ENCODE measurements at regions not wholly inside any gene's neighbourhood (a gene's known extent, or its start where the extent isn't known, plus 50 kb on each side); places are given as distances from the start of the nearest gene placed in this dataset.

- H3K36me3 Mint-ChIP-seq (ENCODE audit: low read depth): peaks cover 14% of the 10 kb centered on the region
- TF ChIP-seq CTCF (conservative IDR thresholded peaks at IDR 0.05): no peak
- H3K9me3 Mint-ChIP-seq: peaks cover 17% of the 10 kb centered on the region
- no peak overlapping the region for H3K4me3 Mint-ChIP-seq
- DNase-seq (ENCODE audit: low read depth, low spot score): no peak
- no peaks in the 10 kb centered on the region for H3K27me3 Mint-ChIP-seq (ENCODE audit: low read depth)
- no peak overlapping the region for H3K27ac Mint-ChIP-seq (ENCODE audit: unreplicated experiment)
- H3K4me1 Mint-ChIP-seq: no peaks in the 10 kb centered on the region
Measured at GRCh38 chr4:65777270-65777669, 107.0 kb upstream of the EPHA5 start.

- no peak for DNase-seq (ENCODE audit: low read depth, low spot score)
- no peaks in the 10 kb centered on the region for H3K4me1 Mint-ChIP-seq
- H3K36me3 Mint-ChIP-seq (ENCODE audit: low read depth): peaks cover 15% of the 10 kb centered on the region
- TF ChIP-seq CTCF (conservative IDR thresholded peaks at IDR 0.05): no peak
- peak overlapping the region; percentile 75 for H3K27ac Mint-ChIP-seq (ENCODE audit: unreplicated experiment)
- peaks cover 17% of the 10 kb centered on the region for H3K9me3 Mint-ChIP-seq
- no peaks in the 10 kb centered on the region for H3K27me3 Mint-ChIP-seq (ENCODE audit: low read depth)
- H3K4me3 Mint-ChIP-seq: no peak overlapping the region
Measured at GRCh38 chr4:65773636-65774035, 103.3 kb upstream of the EPHA5 start.

- TF ChIP-seq CTCF (conservative IDR thresholded peaks at IDR 0.05): no peak
- Mint-ChIP-seq H3K4me1 (no peaks in the 10 kb centered on the region), H3K9me3 (no peaks in the 10 kb centered on the region), H3K27me3 (ENCODE audit: low read depth) (no peaks in the 10 kb centered on the region), H3K27ac (ENCODE audit: unreplicated experiment) (no peak overlapping the region), H3K4me3 (no peak overlapping the region), H3K36me3 (ENCODE audit: low read depth) (no peaks in the 10 kb centered on the region)
- DNase-seq (ENCODE audit: low read depth, low spot score): no peak
Measured at GRCh38 chr4:65747386-65747785, 77.1 kb upstream of the EPHA5 start.

DNA sequence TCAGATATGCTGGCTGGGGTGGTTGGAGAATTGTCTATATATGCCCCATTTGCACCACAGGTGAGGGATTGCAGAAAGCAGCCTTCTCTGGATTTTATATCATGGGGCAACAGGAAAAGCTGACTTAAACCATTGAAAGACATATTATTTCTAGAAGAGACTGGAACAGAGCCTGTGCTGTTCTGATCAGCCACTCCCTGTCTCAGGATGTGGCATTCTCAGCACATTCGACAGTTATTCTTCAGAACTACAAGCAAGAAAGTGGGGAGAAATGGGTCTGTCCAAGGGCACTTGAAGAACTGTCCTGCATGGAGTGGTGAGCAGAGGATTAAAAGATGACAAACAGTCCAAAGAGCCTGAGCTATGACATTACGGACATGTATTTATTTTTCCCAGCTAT, 67.8 kb upstream of the EPHA5 start:
- Mint-ChIP-seq H3K4me1 (no peaks in the 10 kb centered on the region), H3K9me3 (no peaks in the 10 kb centered on the region), H3K4me3 (no peak overlapping the region), H3K36me3 (ENCODE audit: low read depth) (no peaks in the 10 kb centered on the region), H3K27ac (ENCODE audit: unreplicated experiment) (no peak overlapping the region), H3K27me3 (ENCODE audit: low read depth) (no peaks in the 10 kb centered on the region)
- TF ChIP-seq CTCF (conservative IDR thresholded peaks at IDR 0.05): no peak
- DNase-seq (ENCODE audit: low read depth, low spot score): no peak

- no peak overlapping the region for H3K27ac Mint-ChIP-seq (ENCODE audit: unreplicated experiment)
- DNase-seq (ENCODE audit: low read depth, low spot score): no peak
- no peaks in the 10 kb centered on the region for H3K36me3 Mint-ChIP-seq (ENCODE audit: low read depth)
- H3K4me3 Mint-ChIP-seq: no peak overlapping the region
- H3K27me3 Mint-ChIP-seq (ENCODE audit: low read depth): no peaks in the 10 kb centered on the region
- H3K4me1 Mint-ChIP-seq: no peaks in the 10 kb centered on the region
- no peaks in the 10 kb centered on the region for H3K9me3 Mint-ChIP-seq
- TF ChIP-seq CTCF (conservative IDR thresholded peaks at IDR 0.05): no peak
Measured at GRCh38 chr4:65737672-65738071, 67.4 kb upstream of the EPHA5 start.

DNA sequence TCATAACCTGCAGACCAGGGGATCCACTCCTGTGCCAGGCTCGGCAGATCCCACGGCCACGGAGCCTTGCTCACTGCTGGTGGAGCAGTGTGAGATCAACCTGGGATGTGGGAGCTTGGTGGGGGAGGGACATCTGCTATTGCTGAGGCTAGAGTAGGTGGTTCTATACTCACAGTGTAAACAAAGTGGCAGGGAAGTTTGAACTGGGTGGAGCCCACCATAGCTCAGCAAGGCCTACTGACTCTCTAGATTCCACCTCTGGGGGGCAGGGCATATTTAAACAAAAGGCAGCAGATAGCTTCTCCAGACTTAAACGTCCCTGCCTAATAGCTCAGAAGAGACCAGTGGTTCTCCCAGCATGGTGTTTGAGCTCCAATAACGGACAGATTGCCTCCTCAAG, 54.7 kb upstream of the EPHA5 start:
- Mint-ChIP-seq H3K4me3 (no peak overlapping the region), H3K36me3 (ENCODE audit: low read depth) (no peaks in the 10 kb centered on the region), H3K4me1 (no peaks in the 10 kb centered on the region), H3K9me3 (peaks cover 6% of the 10 kb centered on the region), H3K27me3 (ENCODE audit: low read depth) (no peaks in the 10 kb centered on the region), H3K27ac (ENCODE audit: unreplicated experiment) (no peak overlapping the region)
- no peak for TF ChIP-seq CTCF (conservative IDR thresholded peaks at IDR 0.05)
- DNase-seq (ENCODE audit: low read depth, low spot score): no peak
